ENCODE measurements at regions not wholly inside any gene's neighbourhood (a gene's known extent, or its start where the extent isn't known, plus 50 kb on each side); places are given as distances from the start of the nearest gene placed in this dataset.

GRCh38 chr11:116540645-116541304 lies 232.0 kb downstream of the BUD13 start:
- TF ChIP-seq YY1 (IDR thresholded peaks at IDR 0.05; ENCODE audit: low read depth) (no peak), CEBPB (IDR thresholded peaks at IDR 0.05) (no peak), REST (IDR thresholded peaks at IDR 0.05; ENCODE audit: low read depth) (no peak), FOXM1 (IDR thresholded peaks at IDR 0.05; ENCODE audit: borderline replicate concordance, low read depth) (no peak), RAD21 (IDR thresholded peaks at IDR 0.05; ENCODE audit: low read depth) (no peak), CREB1 (IDR thresholded peaks at IDR 0.05; ENCODE audit: low read depth) (no peak), EP300 (IDR thresholded peaks at IDR 0.05; ENCODE audit: borderline replicate concordance) (no peak), TAF1 (IDR thresholded peaks at IDR 0.05; ENCODE audit: low read depth) (no peak), TEAD4 (IDR thresholded peaks at IDR 0.05) (no peak), NFIC (IDR thresholded peaks at IDR 0.05) (no peak), EGR1 (IDR thresholded peaks at IDR 0.05) (no peak), ZBTB7A (IDR thresholded peaks at IDR 0.05; ENCODE audit: low read depth) (no peak), TCF12 (IDR thresholded peaks at IDR 0.05; ENCODE audit: low read depth) (no peak)
- TF ChIP-seq, protein P1, sequence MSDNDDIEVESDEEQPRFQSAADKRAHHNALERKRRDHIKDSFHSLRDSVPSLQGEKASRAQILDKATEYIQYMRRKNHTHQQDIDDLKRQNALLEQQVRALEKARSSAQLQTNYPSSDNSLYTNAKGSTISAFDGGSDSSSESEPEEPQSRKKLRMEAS (IDR thresholded peaks at IDR 0.05), result no peak
- TF ChIP-seq, protein P2, sequence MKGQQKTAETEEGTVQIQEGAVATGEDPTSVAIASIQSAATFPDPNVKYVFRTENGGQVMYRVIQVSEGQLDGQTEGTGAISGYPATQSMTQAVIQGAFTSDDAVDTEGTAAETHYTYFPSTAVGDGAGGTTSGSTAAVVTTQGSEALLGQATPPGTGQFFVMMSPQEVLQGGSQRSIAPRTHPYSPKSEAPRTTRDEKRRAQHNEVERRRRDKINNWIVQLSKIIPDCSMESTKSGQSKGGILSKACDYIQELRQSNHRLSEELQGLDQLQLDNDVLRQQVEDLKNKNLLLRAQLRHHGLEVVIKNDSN (IDR thresholded peaks at IDR 0.05), result no peak

- TF ChIP-seq TAF1 (IDR thresholded peaks at IDR 0.05; ENCODE audit: low read depth), result no peak
- no peak for TF ChIP-seq RAD21 (IDR thresholded peaks at IDR 0.05; ENCODE audit: low read depth)
- no peak for TF ChIP-seq NFIC (IDR thresholded peaks at IDR 0.05)
- TF ChIP-seq, protein P2 (IDR thresholded peaks at IDR 0.05), result no peak
- TF ChIP-seq TCF12 (IDR thresholded peaks at IDR 0.05; ENCODE audit: low read depth), result no peak
- TF ChIP-seq, protein P1 (IDR thresholded peaks at IDR 0.05), result no peak
- TF ChIP-seq CREB1 (IDR thresholded peaks at IDR 0.05; ENCODE audit: low read depth), result no peak
- no peak for TF ChIP-seq YY1 (IDR thresholded peaks at IDR 0.05; ENCODE audit: low read depth)
- no peak for TF ChIP-seq EP300 (IDR thresholded peaks at IDR 0.05; ENCODE audit: borderline replicate concordance)
- TF ChIP-seq FOXM1 (IDR thresholded peaks at IDR 0.05; ENCODE audit: borderline replicate concordance, low read depth), result no peak
- TF ChIP-seq EGR1 (IDR thresholded peaks at IDR 0.05), result no peak
- TF ChIP-seq CEBPB (IDR thresholded peaks at IDR 0.05), result no peak
- no peak for TF ChIP-seq REST (IDR thresholded peaks at IDR 0.05; ENCODE audit: low read depth)
- no peak for TF ChIP-seq TEAD4 (IDR thresholded peaks at IDR 0.05)
- TF ChIP-seq ZBTB7A (IDR thresholded peaks at IDR 0.05; ENCODE audit: low read depth), result no peak
Observed at GRCh38 chr11:116539836-116540418, 232.9 kb downstream of the BUD13 start.

- TF ChIP-seq TEAD4 (IDR thresholded peaks at IDR 0.05), result no peak
- no peak for TF ChIP-seq YY1 (IDR thresholded peaks at IDR 0.05; ENCODE audit: low read depth)
- TF ChIP-seq, protein P2 (IDR thresholded peaks at IDR 0.05), result no peak
- no peak for TF ChIP-seq EP300 (IDR thresholded peaks at IDR 0.05; ENCODE audit: borderline replicate concordance)
- TF ChIP-seq RAD21 (IDR thresholded peaks at IDR 0.05; ENCODE audit: low read depth), result no peak
- no peak for TF ChIP-seq FOXM1 (IDR thresholded peaks at IDR 0.05; ENCODE audit: borderline replicate concordance, low read depth)
- TF ChIP-seq CEBPB (IDR thresholded peaks at IDR 0.05), result no peak
- TF ChIP-seq EGR1 (IDR thresholded peaks at IDR 0.05), result no peak
- TF ChIP-seq NFIC (IDR thresholded peaks at IDR 0.05), result no peak
- TF ChIP-seq CREB1 (IDR thresholded peaks at IDR 0.05; ENCODE audit: low read depth), result no peak
- TF ChIP-seq ZBTB7A (IDR thresholded peaks at IDR 0.05; ENCODE audit: low read depth), result no peak
- TF ChIP-seq TCF12 (IDR thresholded peaks at IDR 0.05; ENCODE audit: low read depth), result no peak
- TF ChIP-seq TAF1 (IDR thresholded peaks at IDR 0.05; ENCODE audit: low read depth), result no peak
- TF ChIP-seq, protein P1 (IDR thresholded peaks at IDR 0.05), result no peak
- TF ChIP-seq REST (IDR thresholded peaks at IDR 0.05; ENCODE audit: low read depth), result no peak
Observed at GRCh38 chr11:116539211-116539610, 233.6 kb downstream of the BUD13 start.

Measured in Ishikawa (cell line).